Mesenchymal stem cell (in vitro differentiated cells and primary cell): ENCODE measurements at regions not wholly inside any gene's neighbourhood (a gene's known extent, or its start where the extent isn't known, plus 50 kb on each side); places are given as distances from the start of the nearest gene placed in this dataset.
"Not testable (repeated sequence)": the region's sequence is repeated elsewhere in the genome, so short reads cannot be mapped to it uniquely, and the experiment has no call there.

ENCODE experiments used
- DNase-seq: peaks from one replicate; pipeline ENCODE4 v3.0.0-alpha.2; 2013
- H2AFZ ChIP-seq: one replicate; pipeline ENCODE4 v1.6.1; 2013; ENCODE audit warnings: low read depth, mild to moderate bottlenecking, control low read depth, inconsistent platforms, low read length, moderate library complexity
- H2AK5ac ChIP-seq: 2 replicates; pipeline ENCODE4 v1.6.1; 2013; ENCODE audit warnings: low read length, moderate library complexity, mild to moderate bottlenecking, inconsistent platforms; ENCODE audit not compliant: severe bottlenecking
- H2BK120ac ChIP-seq: one replicate; pipeline ENCODE4 v1.6.1; 2013; ENCODE audit warnings: low read depth, mild to moderate bottlenecking, inconsistent platforms, low read length, moderate library complexity
- H2BK12ac ChIP-seq, 2 experiments: one replicate each; pipeline ENCODE4 v1.6.1; 2013; ENCODE audit warnings: inconsistent platforms in 2 of 2, low read length in 2 of 2, mild to moderate bottlenecking in 2 of 2, moderate library complexity in 2 of 2, control low read depth in 1 of 2
- H2BK15ac ChIP-seq: one replicate; pipeline ENCODE4 v1.6.1; 2013; ENCODE audit warnings: mild to moderate bottlenecking, low read depth, inconsistent platforms; ENCODE audit not compliant: poor library complexity, severe bottlenecking
- H2BK5ac ChIP-seq: 2 replicates; pipeline ENCODE4 v1.6.1; 2013; ENCODE audit warnings: low read depth, mild to moderate bottlenecking, low read length, control low read depth, inconsistent platforms; ENCODE audit not compliant: poor library complexity, severe bottlenecking
- H3K14ac ChIP-seq, 2 experiments: one replicate each; pipeline ENCODE4 v1.6.1; 2013; ENCODE audit warnings: inconsistent platforms in 2 of 2, low read length in 2 of 2, control low read depth in 1 of 2, mild to moderate bottlenecking in 1 of 2, moderate library complexity in 1 of 2
- H3K18ac ChIP-seq, 2 experiments: one replicate each; pipeline ENCODE4 v1.6.1; 2013; ENCODE audit warnings: inconsistent platforms in 2 of 2, low read length in 2 of 2, control low read depth in 1 of 2, low read depth in 1 of 2, mild to moderate bottlenecking in 1 of 2
- H3K23ac ChIP-seq, 2 experiments: one replicate each; pipeline ENCODE4 v1.6.1; 2013; ENCODE audit warnings: inconsistent platforms in 2 of 2, low read length in 2 of 2, mild to moderate bottlenecking in 2 of 2, moderate library complexity in 2 of 2, control low read depth in 1 of 2
- H3K27ac ChIP-seq: 2 replicates; pipeline ENCODE4 v1.5.1; 2013; ENCODE audit warnings: mild to moderate bottlenecking, moderate library complexity, low read length, control low read depth, inconsistent platforms; ENCODE audit not compliant: poor library complexity, severe bottlenecking
- H3K27me3 ChIP-seq, 2 experiments: 2 replicates each; pipeline versions ENCODE4 v1.6.1 to v1.7.0; 2013; ENCODE audit warnings: low read length in 2 of 2, mild to moderate bottlenecking in 2 of 2, moderate library complexity in 2 of 2, control low read depth in 1 of 2, inconsistent platforms in 1 of 2; ENCODE audit not compliant: control insufficient read depth in 1 of 2, insufficient read depth in 1 of 2
- H3K36me3 ChIP-seq, 2 experiments: 2 replicates each; pipeline versions ENCODE4 v1.6.1 to v1.7.0; 2013; ENCODE audit warnings: low read length in 2 of 2, control low read depth in 1 of 2, inconsistent platforms in 1 of 2, low read depth in 1 of 2, mild to moderate bottlenecking in 1 of 2; ENCODE audit not compliant: insufficient read depth in 2 of 2, control insufficient read depth in 1 of 2
- H3K4ac ChIP-seq, 2 experiments: one replicate each; pipeline ENCODE4 v1.6.1; 2013; ENCODE audit warnings: inconsistent platforms in 2 of 2, low read length in 2 of 2, mild to moderate bottlenecking in 2 of 2, moderate library complexity in 2 of 2, control low read depth in 1 of 2, low read depth in 1 of 2
- H3K4me1 ChIP-seq: 2 replicates; pipeline ENCODE4 v1.6.1; 2013; ENCODE audit warnings: low read depth, low read length, control low read depth; ENCODE audit not compliant: control insufficient read depth, insufficient read depth
- H3K4me2 ChIP-seq: 2 replicates; pipeline ENCODE4 v1.6.1; 2013; ENCODE audit warnings: low read length, mild to moderate bottlenecking, inconsistent platforms; ENCODE audit not compliant: poor library complexity, severe bottlenecking
- H3K4me3 ChIP-seq, 2 experiments: 2 replicates each; pipeline versions ENCODE4 v1.5.1 to v1.7.0; 2013; ENCODE audit warnings: low read length in 2 of 2, mild to moderate bottlenecking in 2 of 2, control low read depth in 1 of 2, low read depth in 1 of 2; ENCODE audit not compliant: insufficient read depth in 1 of 2
- H3K79me1 ChIP-seq: replicated peaks from 2 replicates; pipeline ENCODE4 v1.6.1; 2013; ENCODE audit warnings: mild to moderate bottlenecking, control low read depth, low read length, inconsistent platforms; ENCODE audit not compliant: poor library complexity, severe bottlenecking
- H3K9ac ChIP-seq: 2 replicates; pipeline ENCODE4 v1.7.0; 2013; ENCODE audit warnings: mild to moderate bottlenecking, low read length, moderate library complexity
- H3K9me3 ChIP-seq: 2 replicates; pipeline ENCODE4 v1.7.0; 2013; ENCODE audit warnings: mild to moderate bottlenecking, low read length; ENCODE audit not compliant: control insufficient read depth
- H4K8ac ChIP-seq: one replicate; pipeline ENCODE4 v1.6.1; 2013; ENCODE audit warnings: inconsistent platforms, mild to moderate bottlenecking, low read length, moderate library complexity
- H4K91ac ChIP-seq: one replicate; pipeline ENCODE4 v1.6.1; 2013; ENCODE audit warnings: mild to moderate bottlenecking, low read length, inconsistent platforms
- WGBS: methylation state at CpG from one replicate; pipeline ENCODE4 v1.1.7; 2013; ENCODE audit warnings: mixed read lengths; 5-methylcytosine and 5-hydroxymethylcytosine counted together

DNA sequence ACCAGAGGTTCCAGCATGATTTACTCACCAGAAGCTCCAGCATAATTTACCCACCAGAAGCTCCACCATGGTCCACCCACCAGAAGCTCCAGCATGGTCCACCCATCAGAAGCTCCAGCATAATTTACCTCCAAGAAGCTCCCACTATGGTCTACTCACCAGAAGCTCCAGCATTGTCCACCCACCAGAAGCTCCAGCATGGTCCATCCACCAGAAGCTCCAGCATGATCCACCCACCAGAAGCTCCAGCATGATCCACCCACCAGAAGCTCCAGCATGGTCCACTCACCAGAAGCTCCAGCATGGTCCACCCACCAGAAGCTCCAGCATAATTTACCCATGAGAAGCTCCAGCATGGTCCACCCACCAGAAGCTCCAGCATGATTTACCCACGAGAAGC is 4490.7 kb upstream of the OR11H1 start:
- H3K9me3 ChIP-seq, result peaks cover 33% of the 10 kb centered on the region
- H2AK5ac ChIP-seq, H3K36me3 ChIP-seq, DNase-seq, H3K4me1 ChIP-seq, H3K79me1 ChIP-seq, H2BK120ac ChIP-seq, H2BK15ac ChIP-seq, H2BK5ac ChIP-seq, H4K8ac ChIP-seq, H3K9ac ChIP-seq, H3K23ac ChIP-seq, H4K91ac ChIP-seq, H3K18ac ChIP-seq, H2AFZ ChIP-seq, H3K4me2 ChIP-seq, H3K4me3 ChIP-seq, H3K4ac ChIP-seq, H3K14ac ChIP-seq, H2BK12ac ChIP-seq, H3K27ac ChIP-seq, H3K27me3 ChIP-seq: not testable (repeated sequence)
- 62% methylated on average over 1 of the region's 1 CpG for WGBS

DNA sequence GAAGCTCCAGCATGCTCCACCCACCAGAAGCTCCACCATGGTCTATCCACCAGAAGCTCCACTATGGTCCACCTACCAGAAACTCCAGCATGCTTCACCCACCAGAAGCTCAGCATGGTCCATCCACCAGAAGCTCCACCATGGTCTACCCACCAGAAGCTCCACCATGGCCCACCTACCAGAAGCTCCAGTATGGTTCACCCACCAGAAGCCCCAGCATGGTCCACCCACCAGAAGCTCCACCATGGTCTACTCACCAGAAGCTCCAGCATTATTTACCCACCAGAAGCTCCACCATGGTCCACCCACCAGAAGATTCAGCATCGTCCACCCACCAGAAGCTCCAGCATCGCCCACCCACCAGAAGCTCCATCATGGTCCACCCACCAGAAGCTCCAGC is 4490.2 kb upstream of the OR11H1 start:
- not testable (repeated sequence) for H3K9ac ChIP-seq
- no CpG with 5 or more reads among the region's 2 CpGs for WGBS

DNA sequence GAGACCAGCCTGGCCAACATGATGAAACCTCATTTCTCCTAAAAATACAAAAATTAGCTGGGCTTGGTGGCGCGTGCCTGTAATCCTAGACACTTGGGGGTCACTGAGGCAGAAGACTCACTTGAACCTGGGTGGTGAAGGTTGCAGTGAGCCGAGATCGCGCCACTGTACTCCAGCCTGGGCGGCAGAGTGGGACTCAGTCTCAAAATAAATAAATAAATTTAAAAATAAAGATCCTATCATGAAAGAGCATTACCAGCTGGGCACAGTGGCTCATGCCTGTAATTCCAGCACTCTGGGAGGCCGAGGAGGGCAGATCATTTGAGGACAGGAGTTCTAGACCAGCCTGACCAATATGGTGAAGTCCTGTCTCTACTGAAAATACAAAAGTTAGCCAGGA is 4489.2 kb upstream of the OR11H1 start:
- not testable (repeated sequence) for H3K14ac ChIP-seq, H4K91ac ChIP-seq, H3K4me1 ChIP-seq, H3K23ac ChIP-seq, H2BK120ac ChIP-seq, H3K4me2 ChIP-seq, H2BK15ac ChIP-seq, H3K27ac ChIP-seq, H3K79me1 ChIP-seq, H2AK5ac ChIP-seq, H3K18ac ChIP-seq, H3K27me3 ChIP-seq, H3K36me3 ChIP-seq, H3K4ac ChIP-seq, H3K4me3 ChIP-seq, H2AFZ ChIP-seq, H3K9ac ChIP-seq, H2BK5ac ChIP-seq, DNase-seq, H4K8ac ChIP-seq, H2BK12ac ChIP-seq
- H3K9me3 ChIP-seq, result peaks cover 36% of the 10 kb centered on the region
- 66% methylated on average over 7 of the region's 7 CpGs for WGBS

More for the DNA sequence above, 4490.2 kb upstream of the OR11H1 start:
- not testable (repeated sequence) for H2AFZ ChIP-seq, H3K4me2 ChIP-seq, H2AK5ac ChIP-seq, H4K91ac ChIP-seq, H3K36me3 ChIP-seq, H2BK12ac ChIP-seq, H3K27me3 ChIP-seq, DNase-seq, H3K4ac ChIP-seq, H2BK5ac ChIP-seq, H3K14ac ChIP-seq, H3K4me1 ChIP-seq, H3K18ac ChIP-seq, H3K4me3 ChIP-seq, H3K27ac ChIP-seq, H2BK120ac ChIP-seq, H4K8ac ChIP-seq, H2BK15ac ChIP-seq, H3K23ac ChIP-seq, H3K79me1 ChIP-seq
- H3K9me3 ChIP-seq, result peaks cover 33% of the 10 kb centered on the region

DNA sequence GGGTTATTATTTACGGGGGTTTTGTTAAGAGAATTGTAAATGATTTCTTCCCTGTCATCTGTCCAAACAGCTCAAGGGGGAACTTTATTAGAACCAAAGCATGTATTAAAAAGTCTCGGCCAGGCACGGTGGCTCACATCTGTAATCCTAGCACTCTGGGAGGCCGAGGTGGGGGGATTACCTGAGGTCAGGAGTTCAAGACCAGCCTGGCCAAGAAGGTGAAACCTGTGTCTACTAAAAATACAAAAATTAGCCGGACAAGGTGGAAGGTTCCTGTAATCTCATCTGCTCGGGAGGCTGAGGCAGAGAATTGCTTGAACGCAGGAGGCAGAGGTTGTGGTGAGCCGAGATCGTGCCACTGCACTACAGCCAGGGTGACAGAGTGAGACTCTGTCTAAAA is 4486.6 kb upstream of the OR11H1 start:
- H3K9ac ChIP-seq, H2BK5ac ChIP-seq, H3K18ac ChIP-seq, H3K27me3 ChIP-seq, H3K14ac ChIP-seq, H3K36me3 ChIP-seq, H3K4me1 ChIP-seq, H3K4ac ChIP-seq, H3K27ac ChIP-seq, DNase-seq, H2BK120ac ChIP-seq, H2BK12ac ChIP-seq, H3K79me1 ChIP-seq, H2AK5ac ChIP-seq, H3K23ac ChIP-seq, H2BK15ac ChIP-seq, H2AFZ ChIP-seq, H3K4me2 ChIP-seq, H4K91ac ChIP-seq, H4K8ac ChIP-seq, H3K4me3 ChIP-seq: not testable (repeated sequence)
- 69% methylated on average over 9 of the region's 9 CpGs for WGBS
- peaks cover 28% of the 10 kb centered on the region for H3K9me3 ChIP-seq
